HepG2 (cell line): ENCODE measurements at regions not wholly inside any gene's neighbourhood (a gene's known extent, or its start where the extent isn't known, plus 50 kb on each side); places are given as distances from the start of the nearest gene placed in this dataset.

Experiments
- FIP1L1 ChIP-seq: fragments of 200-400 bp; formaldehyde crosslinking; IDR thresholded peaks from 2 replicates; pipeline ENCODE4 v1.6.1; 2018; ENCODE audit warnings: low read depth, mild to moderate bottlenecking, low read length, moderate library complexity, borderline replicate concordance; ENCODE audit not compliant: insufficient read depth
- GABPA ChIP-seq, 2 experiments: IDR thresholded peaks; 2 replicates each; pipeline ENCODE4 v1.6.1; 2011 to 2016; ENCODE audit warnings: low read depth in 2 of 2, low read length in 1 of 2, missing biosample characterization in 1 of 2, missing genetic modification characterization in 1 of 2
- KLF9 ChIP-seq: IDR thresholded peaks from 2 replicates; pipeline ENCODE4 v1.6.1; 2016; ENCODE audit warnings: low read depth
- NR3C1 ChIP-seq: sonication (generic); formaldehyde crosslinking; IDR thresholded peaks from 2 replicates; pipeline ENCODE4 v1.4.0; 2020; ENCODE audit warnings: missing genetic modification reagents
- PITX1 ChIP-seq: sonication (generic); formaldehyde crosslinking; IDR thresholded peaks from 2 replicates; pipeline ENCODE4 v1.5.1; 2020; ENCODE audit warnings: mild to moderate bottlenecking, missing genetic modification reagents
- RAD21 ChIP-seq: fragments of 450-650 bp; formaldehyde crosslinking; IDR thresholded peaks from 2 replicates; pipeline ENCODE4 v1.5.0; 2020; ENCODE audit warnings: mild to moderate bottlenecking
- SOX6 ChIP-seq, 2 experiments: fragments of 450-650 bp in 1 of 2; sonication (generic) in 1 of 2; formaldehyde crosslinking in 1 of 2; IDR thresholded peaks; 2 replicates each; pipeline versions ENCODE4 v1.4.0 to v1.6.1; 2017 to 2020; ENCODE audit warnings: antibody characterized with exemption in 1 of 2, mild to moderate bottlenecking in 1 of 2, missing genetic modification reagents in 1 of 2
- TAF15 ChIP-seq: fragments of 200-400 bp; formaldehyde crosslinking; IDR thresholded peaks from one replicate; pipeline ENCODE4 v1.6.1; 2018; ENCODE audit warnings: mild to moderate bottlenecking, low read depth, low read length; ENCODE audit not compliant: poor library complexity, severe bottlenecking
- WIZ ChIP-seq: sonication (generic); formaldehyde crosslinking; IDR thresholded peaks from 2 replicates; pipeline ENCODE4 v1.5.1; 2020; ENCODE audit warnings: mild to moderate bottlenecking, missing genetic modification reagents
- ZBTB3 ChIP-seq: sonication (generic); formaldehyde crosslinking; IDR thresholded peaks from 2 replicates; pipeline ENCODE4 v1.4.0; 2020; ENCODE audit warnings: low read depth, mild to moderate bottlenecking, moderate library complexity, missing genetic modification reagents, borderline replicate concordance
- ZFP1 ChIP-seq: IDR thresholded peaks from 2 replicates; pipeline ENCODE4 v1.6.1; 2016
- ZNF766 ChIP-seq: sonication (generic); formaldehyde crosslinking; IDR thresholded peaks from 2 replicates; pipeline ENCODE4 v1.5.0; 2020; ENCODE audit warnings: missing genetic modification reagents, borderline replicate concordance
- ZNF773 ChIP-seq: sonication (generic); formaldehyde crosslinking; IDR thresholded peaks from 2 replicates; pipeline ENCODE4 v1.4.0; 2020; ENCODE audit warnings: missing genetic modification reagents, borderline replicate concordance
- ZNF878 ChIP-seq: sonication (generic); formaldehyde crosslinking; IDR thresholded peaks from 2 replicates; pipeline ENCODE4 v1.8.1; 2023; ENCODE audit warnings: mild to moderate bottlenecking, missing genetic modification reagents, moderate library complexity
- ZNF891 ChIP-seq: sonication (generic); formaldehyde crosslinking; IDR thresholded peaks from 2 replicates; pipeline ENCODE4 v1.5.0; 2020; ENCODE audit warnings: mild to moderate bottlenecking, missing genetic modification reagents
- ZSCAN30 ChIP-seq: sonication (generic); formaldehyde crosslinking; IDR thresholded peaks from 2 replicates; pipeline ENCODE4 v1.5.0; 2020; ENCODE audit warnings: mild to moderate bottlenecking, missing genetic modification reagents
- TF ChIP-seq, protein P1 (sequence below): IDR thresholded peaks from 2 replicates; pipeline ENCODE4 v1.6.1; 2016; ENCODE audit warnings: low read depth
- TF ChIP-seq, protein P2 (sequence below): sonication (generic); formaldehyde crosslinking; IDR thresholded peaks from 2 replicates; pipeline ENCODE4 v1.4.0; 2020; ENCODE audit warnings: missing genetic modification reagents, borderline replicate concordance
- TF ChIP-seq, protein P3 (sequence below): sonication (generic); formaldehyde crosslinking; IDR thresholded peaks from 2 replicates; pipeline ENCODE4 v1.5.1; 2020; ENCODE audit warnings: mild to moderate bottlenecking, moderate library complexity, missing genetic modification reagents
- TF ChIP-seq, protein P4 (sequence below): sonication (generic); formaldehyde crosslinking; IDR thresholded peaks from 2 replicates; pipeline ENCODE4 v1.4.0; 2020; ENCODE audit warnings: missing genetic modification reagents, borderline replicate concordance

DNA sequence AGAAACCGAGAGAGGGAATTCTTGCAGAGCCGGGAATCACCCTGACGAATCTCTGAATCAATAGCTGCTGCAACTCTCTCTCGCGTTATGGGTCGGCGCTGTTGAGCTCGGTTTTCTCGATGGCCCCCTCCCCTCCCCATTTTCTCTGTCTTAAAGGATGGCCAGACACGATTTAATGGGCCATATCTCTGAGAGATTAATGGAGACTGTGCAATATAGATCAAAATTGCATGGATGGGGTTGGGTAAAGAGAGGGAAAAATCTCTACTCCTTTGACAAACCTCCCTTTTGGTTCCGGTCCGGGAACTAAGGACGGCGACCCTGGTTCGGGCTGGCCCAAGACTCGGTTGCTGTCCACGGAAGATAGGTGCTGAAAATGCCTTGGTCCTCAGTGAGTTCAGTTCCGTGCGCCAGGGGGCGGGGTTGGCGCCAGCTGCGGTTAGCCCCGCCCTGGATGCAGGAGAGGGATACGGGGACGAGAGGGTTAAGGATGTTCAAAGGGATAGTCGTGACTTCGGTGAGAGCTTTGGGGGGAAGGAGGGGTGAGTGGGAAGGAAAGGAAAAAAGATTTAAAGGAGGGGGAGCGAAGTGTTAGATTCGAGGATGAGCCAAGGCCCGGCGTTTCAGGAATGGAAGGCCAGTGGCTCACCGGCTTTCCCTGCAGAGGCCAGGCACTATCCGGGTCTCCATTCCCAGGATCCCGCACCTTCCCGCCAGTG is 103.6 kb upstream of the HSD17B12 start (continued):
- peak; percentile 68; the same call in 1 of the 2 replicates for TF ChIP-seq WIZ (CRISPR knock-in tag)
- TF ChIP-seq GABPA (IDR thresholded peaks at IDR 0.05; ENCODE audit: low read depth, low read length): no peak
- no peak for TF ChIP-seq GABPA (CRISPR knock-in tag; IDR thresholded peaks at IDR 0.05; ENCODE audit: low read depth)
- TF ChIP-seq, protein P1, sequence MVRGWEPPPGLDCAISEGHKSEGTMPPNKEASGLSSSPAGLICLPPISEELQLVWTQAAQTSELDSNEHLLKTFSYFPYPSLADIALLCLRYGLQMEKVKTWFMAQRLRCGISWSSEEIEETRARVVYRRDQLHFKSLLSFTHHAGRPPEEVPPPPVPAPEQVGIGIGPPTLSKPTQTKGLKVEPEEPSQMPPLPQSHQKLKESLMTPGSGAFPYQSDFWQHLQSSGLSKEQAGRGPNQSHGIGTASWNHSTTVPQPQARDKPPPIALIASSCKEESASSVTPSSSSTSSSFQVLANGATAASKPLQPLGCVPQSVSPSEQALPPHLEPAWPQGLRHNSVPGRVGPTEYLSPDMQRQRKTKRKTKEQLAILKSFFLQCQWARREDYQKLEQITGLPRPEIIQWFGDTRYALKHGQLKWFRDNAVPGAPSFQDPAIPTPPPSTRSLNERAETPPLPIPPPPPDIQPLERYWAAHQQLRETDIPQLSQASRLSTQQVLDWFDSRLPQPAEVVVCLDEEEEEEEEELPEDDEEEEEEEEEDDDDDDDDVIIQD (CRISPR knock-in tag): no peak
- no peak for TF ChIP-seq PITX1 (CRISPR knock-in tag)
- no peak for TF ChIP-seq SOX6 (IDR thresholded peaks at IDR 0.05)
- TF ChIP-seq SOX6 (CRISPR knock-in tag; IDR thresholded peaks at IDR 0.05): no peak
- 0 out of 2 replicates have a peak, but pooled peaks have one; percentile 50 for TF ChIP-seq ZNF766 (CRISPR knock-in tag)
- no peak for TF ChIP-seq FIP1L1
- 0 out of 2 replicates have a peak, but pooled peaks have one; percentile 40 for TF ChIP-seq ZNF878 (CRISPR knock-in tag)
- peak; percentile 21; the same call in 1 of the 2 replicates for TF ChIP-seq RAD21 (CRISPR knock-in tag)
- TF ChIP-seq ZBTB3 (CRISPR knock-in tag): no peak
- TF ChIP-seq, protein P2, sequence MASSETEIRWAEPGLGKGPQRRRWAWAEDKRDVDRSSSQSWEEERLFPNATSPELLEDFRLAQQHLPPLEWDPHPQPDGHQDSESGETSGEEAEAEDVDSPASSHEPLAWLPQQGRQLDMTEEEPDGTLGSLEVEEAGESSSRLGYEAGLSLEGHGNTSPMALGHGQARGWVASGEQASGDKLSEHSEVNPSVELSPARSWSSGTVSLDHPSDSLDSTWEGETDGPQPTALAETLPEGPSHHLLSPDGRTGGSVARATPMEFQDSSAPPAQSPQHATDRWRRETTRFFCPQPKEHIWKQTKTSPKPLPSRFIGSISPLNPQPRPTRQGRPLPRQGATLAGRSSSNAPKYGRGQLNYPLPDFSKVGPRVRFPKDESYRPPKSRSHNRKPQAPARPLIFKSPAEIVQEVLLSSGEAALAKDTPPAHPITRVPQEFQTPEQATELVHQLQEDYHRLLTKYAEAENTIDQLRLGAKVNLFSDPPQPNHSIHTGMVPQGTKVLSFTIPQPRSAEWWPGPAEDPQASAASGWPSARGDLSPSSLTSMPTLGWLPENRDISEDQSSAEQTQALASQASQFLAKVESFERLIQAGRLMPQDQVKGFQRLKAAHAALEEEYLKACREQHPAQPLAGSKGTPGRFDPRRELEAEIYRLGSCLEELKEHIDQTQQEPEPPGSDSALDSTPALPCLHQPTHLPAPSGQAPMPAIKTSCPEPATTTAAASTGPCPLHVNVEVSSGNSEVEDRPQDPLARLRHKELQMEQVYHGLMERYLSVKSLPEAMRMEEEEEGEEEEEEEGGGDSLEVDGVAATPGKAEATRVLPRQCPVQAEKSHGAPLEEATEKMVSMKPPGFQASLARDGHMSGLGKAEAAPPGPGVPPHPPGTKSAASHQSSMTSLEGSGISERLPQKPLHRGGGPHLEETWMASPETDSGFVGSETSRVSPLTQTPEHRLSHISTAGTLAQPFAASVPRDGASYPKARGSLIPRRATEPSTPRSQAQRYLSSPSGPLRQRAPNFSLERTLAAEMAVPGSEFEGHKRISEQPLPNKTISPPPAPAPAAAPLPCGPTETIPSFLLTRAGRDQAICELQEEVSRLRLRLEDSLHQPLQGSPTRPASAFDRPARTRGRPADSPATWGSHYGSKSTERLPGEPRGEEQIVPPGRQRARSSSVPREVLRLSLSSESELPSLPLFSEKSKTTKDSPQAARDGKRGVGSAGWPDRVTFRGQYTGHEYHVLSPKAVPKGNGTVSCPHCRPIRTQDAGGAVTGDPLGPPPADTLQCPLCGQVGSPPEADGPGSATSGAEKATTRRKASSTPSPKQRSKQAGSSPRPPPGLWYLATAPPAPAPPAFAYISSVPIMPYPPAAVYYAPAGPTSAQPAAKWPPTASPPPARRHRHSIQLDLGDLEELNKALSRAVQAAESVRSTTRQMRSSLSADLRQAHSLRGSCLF (CRISPR knock-in tag): no peak
- 0 out of 2 replicates have a peak, but pooled peaks have one; percentile 38 for TF ChIP-seq ZNF773 (CRISPR knock-in tag)
- TF ChIP-seq, protein P3, sequence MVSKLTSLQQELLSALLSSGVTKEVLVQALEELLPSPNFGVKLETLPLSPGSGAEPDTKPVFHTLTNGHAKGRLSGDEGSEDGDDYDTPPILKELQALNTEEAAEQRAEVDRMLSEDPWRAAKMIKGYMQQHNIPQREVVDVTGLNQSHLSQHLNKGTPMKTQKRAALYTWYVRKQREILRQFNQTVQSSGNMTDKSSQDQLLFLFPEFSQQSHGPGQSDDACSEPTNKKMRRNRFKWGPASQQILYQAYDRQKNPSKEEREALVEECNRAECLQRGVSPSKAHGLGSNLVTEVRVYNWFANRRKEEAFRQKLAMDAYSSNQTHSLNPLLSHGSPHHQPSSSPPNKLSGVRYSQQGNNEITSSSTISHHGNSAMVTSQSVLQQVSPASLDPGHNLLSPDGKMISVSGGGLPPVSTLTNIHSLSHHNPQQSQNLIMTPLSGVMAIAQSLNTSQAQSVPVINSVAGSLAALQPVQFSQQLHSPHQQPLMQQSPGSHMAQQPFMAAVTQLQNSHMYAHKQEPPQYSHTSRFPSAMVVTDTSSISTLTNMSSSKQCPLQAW (CRISPR knock-in tag): no peak
- TF ChIP-seq TAF15: no peak
- no peak for TF ChIP-seq ZSCAN30
- TF ChIP-seq KLF9 (CRISPR knock-in tag): no peak
- no peak for TF ChIP-seq NR3C1
- TF ChIP-seq ZFP1 (CRISPR knock-in tag): no peak
- TF ChIP-seq, protein P4, sequence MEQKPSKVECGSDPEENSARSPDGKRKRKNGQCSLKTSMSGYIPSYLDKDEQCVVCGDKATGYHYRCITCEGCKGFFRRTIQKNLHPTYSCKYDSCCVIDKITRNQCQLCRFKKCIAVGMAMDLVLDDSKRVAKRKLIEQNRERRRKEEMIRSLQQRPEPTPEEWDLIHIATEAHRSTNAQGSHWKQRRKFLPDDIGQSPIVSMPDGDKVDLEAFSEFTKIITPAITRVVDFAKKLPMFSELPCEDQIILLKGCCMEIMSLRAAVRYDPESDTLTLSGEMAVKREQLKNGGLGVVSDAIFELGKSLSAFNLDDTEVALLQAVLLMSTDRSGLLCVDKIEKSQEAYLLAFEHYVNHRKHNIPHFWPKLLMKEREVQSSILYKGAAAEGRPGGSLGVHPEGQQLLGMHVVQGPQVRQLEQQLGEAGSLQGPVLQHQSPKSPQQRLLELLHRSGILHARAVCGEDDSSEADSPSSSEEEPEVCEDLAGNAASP (CRISPR knock-in tag): 0 out of 2 replicates have a peak, but pooled peaks have one; percentile 41
- peak; percentile 28; the same call in 1 of the 2 replicates for TF ChIP-seq ZNF891 (CRISPR knock-in tag)
